HG03439 (cell line): ENCODE measurements at regions not wholly inside any gene's neighbourhood (a gene's known extent, or its start where the extent isn't known, plus 50 kb on each side); places are given as distances from the start of the nearest gene placed in this dataset.
A peak's percentile ranks its signal among the peaks of the same experiment; 100 is the strongest.

ENCODE experiments used
- ATAC-seq: cut with Tn5 transposase; IDR thresholded peaks from one replicate; pipeline ENCODE4 v1.9.1; 2021; ENCODE audit warnings: mild to moderate bottlenecking, moderate library complexity; ENCODE audit not compliant: unreplicated experiment

DNA sequence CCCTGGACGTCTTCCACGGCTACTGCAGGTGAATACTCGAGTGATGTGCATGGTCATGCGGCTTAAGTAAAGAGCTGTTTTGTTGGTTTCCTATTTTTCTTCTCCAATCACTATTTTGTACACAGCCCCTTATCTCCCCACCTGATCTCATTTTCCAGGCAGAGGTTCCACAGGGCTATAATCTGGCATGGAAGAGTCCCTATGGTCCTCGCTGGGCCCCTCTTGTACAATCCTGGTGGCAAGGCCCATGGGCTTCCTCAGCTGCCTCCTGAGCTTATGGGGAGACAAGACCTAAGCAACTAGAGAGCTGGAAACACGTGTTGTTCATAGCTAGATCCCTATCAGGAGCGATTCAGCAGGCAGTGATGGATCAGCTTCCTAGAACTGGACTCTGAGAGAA, 181.3 kb upstream of the ADO start:
- ATAC-seq = no peak

DNA sequence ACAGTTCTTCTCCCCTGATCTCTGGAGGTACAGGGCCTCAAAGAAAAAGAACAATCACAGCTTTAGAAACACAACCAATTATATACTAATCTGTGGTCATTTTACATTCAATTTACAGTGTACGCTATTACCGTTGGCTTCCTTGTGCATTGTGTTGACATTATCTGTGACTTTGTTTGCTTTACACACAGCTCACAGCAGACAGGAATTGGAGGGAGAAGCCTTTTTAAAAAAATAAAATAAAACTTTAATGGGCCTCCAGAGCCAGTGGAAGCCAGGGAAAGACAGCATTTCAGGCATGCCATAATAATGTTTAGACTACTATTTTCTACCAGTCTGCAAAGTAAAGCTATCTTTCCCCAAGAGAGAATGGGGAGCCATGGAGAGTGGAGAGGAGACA, 179.0 kb upstream of the ADO start:
- no peak for ATAC-seq

DNA sequence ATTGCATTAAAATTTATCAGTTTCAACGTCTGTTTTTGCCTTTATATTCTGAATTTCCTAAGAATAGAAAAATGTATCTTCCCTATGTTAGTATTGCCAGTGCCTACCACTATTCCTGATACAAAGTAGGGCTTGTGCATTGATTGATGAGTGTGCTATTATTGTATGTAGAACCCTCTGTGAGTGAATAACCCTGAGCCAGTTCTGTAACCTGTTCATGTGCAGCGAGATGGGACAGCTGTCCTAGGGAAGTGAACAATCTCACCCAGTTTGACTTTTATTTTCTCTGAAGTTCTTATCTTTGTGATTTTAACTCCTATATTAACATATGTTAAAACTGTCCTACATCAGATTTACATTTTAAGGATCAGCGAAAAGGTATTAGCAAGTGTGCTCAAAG, 178.4 kb upstream of the ADO start:
- ATAC-seq = no peak

DNA sequence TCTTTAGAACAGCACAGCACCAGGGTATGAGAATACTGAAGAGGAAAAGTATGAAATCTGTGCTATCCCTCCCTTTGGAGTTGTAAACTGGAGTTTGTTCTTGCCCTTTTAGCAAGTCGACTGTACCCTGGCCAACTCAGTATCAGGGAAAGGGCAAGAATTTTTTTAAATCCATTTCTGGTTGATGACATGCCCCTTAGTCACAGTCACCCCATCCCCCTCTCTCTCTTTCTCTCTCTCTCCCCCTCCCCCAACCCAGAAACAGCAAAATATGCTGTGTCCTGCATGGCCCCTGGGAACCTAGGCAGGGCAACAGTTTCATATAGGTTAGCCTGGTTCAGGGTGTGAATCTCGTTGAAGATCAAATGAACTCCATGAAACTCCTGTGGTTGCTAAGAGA, 177.7 kb upstream of the ADO start:
- ATAC-seq = no peak

DNA sequence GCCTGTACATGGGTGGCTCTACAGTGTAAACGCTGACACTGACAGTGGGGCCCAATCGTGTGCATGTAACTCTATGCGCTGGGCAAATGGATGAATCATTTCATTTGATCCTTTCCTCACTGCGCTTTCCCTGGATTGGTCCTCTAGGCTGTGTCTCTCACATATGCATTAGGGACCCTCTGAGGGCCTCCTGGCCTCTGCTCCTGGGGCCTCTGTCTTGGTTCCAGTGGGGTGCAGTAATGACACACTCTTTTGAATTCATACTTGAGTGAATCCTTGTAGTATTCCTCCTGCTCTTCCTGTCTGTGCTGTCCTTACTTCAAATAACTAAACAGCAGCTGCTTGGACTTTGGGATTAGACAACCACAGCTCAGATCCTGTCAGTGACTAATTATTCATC, 176.5 kb upstream of the ADO start:
- ATAC-seq = no peak

DNA sequence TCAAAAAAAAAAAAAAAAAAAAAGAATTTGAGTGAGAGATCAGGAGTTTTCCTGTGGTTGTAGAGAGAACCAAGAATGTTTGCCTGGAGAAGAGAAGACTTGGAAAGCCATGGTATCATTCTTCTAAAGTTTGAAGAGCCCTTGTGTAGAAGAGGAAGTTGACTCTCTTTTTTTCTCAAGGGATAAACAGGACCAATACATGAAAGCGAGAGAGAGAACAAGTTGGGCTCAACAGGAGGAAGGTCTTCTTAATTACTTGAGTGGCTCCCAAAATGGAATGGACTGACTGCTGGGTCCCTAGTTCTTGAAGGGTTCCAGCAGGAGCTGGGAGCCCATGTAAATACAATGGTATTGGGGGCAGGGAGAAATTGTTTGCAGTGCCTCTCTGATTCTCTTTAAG, 173.3 kb upstream of the ADO start:
- no peak for ATAC-seq

DNA sequence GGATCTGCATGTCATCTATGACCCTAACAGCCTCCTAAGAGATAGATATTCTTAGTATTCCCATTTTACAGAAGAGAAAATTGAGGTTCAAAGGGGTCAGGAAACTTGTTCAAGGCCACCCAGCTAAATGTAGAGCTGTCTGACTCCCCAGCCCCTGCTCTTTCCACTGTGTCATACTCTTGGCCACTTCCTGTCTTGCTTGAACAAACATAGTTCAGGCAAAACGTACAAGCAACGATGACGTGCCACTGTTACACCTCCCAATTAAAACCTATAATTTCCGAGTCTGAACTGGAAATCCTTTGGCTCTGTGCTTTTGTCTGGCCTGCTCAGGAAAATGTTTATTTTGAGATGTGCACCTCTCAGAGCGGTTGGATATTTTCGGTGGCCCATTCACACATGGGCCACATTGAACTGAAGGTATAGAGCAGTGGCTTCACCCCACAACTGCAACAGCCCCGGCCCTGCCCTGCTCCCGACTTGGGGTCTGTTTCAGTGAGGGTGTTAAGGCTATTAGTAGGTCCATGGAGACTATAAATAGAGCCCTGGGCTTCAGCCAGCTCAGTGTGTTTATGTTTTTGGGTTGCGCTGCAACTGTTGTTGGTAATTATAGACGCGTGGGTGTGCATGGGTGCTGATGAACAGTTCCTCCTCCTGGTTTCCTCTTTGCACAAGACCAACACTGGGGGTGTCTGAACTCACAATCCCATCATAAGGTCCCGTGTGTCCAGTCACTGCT, 172.3 kb upstream of the ADO start:
- peak; percentile 75 for ATAC-seq

DNA sequence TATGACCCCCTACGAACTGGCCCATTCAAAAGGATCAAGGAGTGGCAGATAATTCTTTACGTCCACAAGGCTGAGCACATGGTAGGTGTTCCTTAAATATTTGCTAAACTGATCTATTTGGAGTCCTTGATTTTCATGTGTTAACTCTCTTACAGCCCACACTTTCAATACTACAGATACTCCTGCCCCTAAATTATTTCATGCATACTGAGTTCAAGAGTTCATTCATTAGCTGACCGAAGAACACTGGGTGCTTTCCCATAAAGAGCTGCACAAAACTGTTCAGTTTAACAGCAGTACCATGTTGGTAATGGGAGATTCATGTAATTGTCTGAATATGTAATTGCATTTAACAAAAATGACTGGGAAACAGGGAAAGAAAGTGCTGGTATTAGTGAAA, 170.5 kb upstream of the ADO start:
- no peak for ATAC-seq

DNA sequence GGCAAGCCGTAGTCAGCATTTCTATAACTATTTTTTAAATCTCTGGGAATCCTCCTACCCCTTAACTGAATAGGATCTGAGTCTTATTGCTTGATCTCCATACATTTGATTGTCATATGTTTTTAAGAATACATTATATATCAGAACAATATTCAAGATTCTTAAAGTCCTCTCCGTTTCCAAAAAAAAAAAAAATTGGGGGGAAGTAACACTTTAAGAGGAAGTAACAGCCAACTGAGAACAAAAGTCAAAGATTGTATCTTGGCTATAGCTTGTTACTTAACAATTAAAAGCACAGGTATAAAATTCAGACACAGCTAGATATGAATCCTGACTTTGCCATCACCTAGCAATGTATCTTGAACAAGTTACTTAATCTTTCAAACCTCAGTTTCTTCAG, 169.9 kb upstream of the ADO start:
- ATAC-seq = no peak

DNA sequence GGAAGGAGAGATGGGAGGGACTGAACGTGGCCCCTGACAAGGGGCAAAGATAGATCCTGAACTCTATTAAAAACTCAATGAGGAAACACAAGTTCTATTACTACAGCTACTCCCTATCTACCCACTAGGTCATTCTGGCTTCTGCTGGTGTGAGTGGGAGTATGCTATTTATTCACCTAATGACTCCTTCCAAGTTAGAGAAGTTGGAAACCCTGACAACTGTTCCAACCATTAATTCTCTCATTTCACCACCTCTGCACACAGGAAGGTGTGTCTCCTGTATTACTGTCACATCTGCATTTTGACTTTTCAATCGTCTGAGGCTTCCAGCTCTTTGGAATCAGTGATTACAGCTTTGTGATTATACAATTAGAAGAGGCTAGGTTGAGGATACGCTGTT, 169.4 kb upstream of the ADO start:
- ATAC-seq = no peak

DNA sequence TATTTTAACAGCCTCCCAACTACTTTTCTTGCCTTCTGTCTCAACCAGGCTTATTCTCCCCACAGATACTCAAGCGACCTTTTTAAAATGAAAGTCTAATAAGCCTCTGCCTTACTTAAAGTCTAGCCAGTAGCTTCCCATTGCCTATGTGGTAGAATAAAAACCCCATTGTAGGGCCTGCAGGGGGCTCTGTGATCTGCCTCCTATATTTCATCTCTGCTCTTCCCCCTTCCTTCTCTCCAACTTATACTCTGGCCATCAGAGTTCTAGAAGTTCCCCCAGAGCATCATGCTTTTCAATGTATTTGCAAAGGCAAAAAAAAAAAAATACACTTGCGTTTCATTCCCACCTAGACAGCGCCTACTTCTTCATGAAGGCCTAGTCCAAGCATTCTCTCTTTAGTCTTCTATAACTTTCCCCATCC, 167.7 kb upstream of the ADO start:
- ATAC-seq = no peak

DNA sequence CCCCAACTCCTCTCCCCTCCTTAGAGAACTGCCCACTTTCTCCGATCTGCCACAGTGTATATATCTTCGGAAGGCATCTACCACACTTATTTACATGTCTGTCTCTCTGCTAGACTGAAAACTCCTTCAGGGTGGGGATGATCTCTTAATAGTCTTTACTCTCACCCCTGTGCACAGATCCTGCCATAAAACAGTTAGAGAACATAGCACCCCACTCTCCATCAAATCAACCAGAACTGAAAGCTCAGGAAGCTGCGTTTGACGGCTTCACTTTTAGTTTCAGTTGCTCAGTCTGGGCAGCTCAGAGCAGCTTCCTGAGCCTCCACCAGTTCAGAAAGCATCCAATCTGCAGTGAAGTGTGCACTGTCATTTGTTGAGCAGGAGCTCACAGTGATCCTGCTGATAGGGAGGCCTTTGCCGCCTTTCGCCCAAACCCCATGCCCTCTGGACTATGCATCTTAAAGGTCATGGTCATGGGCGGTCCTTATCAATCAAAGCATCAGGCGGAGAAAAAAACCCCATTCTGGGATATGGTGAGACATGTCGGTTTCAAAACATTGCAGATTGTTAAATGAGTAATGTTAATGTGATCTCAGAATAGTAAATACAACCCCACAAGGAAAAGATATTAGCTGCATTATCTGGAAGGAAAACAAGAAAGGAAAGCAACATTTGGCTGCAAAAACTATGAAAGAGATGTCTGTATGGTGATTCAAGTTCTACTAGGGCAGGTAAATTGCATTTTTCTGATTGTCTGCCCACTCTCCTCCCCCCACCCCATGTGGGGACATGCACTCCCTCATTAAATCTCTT, 167.1 kb upstream of the ADO start:
- peak; percentile 38 for ATAC-seq

DNA sequence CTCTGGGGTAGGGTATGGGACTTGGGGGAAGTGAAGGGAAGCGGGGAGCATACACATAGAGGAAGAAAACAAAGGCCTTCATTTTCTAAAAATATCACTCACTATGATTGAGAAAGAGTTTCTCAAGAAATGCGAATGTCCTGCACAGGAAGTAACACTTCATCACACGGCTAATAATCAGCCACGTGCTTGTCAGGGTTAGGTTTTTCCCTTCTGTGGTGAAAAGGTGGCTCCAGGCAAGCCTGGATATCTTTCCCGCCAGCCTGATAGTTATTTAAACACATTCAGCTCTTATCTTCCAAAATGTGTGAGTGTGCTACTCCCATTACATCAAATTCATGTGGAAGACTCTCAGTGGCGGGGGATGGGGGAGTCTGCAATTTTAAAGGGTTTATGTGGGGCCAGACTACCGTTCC, 166.4 kb upstream of the ADO start:
- peak; percentile 39 for ATAC-seq

DNA sequence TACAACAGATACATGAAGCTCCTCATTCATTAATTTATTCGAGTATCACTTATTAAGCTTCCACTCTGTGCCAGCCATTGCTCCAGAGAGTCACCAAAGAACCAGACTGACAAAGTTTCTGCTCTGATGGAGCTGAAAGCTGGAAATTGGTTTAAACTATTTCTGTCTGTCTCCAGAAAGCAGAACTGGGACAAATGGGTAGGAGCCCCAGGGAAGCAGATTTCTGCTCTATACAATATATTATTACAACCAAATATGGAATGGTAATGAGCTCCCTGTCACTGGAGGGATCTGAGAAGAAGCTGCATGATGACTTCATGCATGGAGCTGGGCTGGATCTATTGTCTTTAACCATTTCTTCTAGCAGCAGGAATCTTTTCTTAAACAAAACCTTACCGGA, 165.4 kb upstream of the ADO start:
- no peak for ATAC-seq

DNA sequence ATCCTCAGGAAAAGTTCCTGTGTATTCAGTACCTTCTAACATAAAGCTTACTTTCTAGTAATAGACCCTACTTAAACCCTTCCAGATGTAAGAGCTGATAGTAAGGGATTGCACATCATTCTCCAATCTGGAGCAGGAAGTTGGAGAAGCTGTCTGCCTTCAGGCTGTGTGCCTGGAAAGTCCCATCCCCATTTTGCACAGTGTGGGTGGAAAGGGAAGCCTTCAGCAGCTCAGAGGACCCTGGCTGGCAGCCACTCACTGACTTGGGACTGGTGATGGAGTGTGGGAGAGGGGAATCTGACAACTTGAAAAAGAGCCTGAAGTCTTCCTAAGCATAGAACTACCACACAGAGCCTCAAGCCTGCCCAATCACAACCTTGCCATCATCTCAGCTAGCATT, 164.1 kb upstream of the ADO start:
- ATAC-seq = no peak

DNA sequence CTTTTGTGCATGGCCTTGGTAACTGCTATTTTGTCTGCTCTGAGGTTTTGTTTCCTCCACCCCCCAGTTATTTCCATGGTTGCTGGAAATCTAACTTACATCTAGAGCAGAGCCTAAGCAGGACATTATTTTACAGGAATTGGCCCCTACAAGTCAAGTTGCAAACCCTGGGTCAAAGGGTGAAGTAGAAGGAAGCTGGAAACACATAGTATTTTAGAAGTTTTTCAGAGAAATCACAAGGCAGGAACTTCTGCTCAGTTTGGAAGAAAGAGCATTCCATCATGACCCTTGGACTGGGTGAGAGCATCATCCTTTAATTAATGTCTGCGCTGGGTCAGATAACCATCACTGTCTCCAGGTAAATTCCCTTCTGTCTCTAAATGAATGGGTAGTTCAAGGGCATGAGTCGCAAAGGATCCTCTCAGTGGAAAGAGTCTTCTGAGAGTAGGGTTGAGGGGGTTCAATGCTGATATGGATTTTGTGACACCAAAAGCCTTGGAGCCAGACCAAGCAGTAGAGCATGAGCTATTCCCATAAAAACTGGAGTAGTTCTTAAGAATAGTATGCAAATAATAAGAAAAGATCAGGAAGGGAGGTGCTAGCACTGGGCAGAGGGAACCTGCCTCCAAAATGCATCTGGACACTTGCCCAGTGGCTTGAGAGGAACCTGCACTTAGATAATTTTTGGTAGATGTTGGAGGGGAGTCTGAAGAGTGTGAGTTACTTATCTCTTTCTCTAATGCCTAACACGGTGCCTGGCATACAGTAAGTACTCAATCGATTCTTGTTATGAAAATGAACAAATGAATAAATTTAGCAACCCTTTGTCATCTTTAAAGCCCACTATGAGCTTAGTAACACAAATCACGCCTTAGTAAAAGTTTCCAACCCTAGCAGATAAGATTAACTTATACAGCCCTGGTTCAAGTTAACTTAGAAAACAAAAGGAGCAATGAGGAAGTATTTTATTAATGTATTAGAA, 160.6 kb upstream of the ADO start:
- no peak for ATAC-seq

DNA sequence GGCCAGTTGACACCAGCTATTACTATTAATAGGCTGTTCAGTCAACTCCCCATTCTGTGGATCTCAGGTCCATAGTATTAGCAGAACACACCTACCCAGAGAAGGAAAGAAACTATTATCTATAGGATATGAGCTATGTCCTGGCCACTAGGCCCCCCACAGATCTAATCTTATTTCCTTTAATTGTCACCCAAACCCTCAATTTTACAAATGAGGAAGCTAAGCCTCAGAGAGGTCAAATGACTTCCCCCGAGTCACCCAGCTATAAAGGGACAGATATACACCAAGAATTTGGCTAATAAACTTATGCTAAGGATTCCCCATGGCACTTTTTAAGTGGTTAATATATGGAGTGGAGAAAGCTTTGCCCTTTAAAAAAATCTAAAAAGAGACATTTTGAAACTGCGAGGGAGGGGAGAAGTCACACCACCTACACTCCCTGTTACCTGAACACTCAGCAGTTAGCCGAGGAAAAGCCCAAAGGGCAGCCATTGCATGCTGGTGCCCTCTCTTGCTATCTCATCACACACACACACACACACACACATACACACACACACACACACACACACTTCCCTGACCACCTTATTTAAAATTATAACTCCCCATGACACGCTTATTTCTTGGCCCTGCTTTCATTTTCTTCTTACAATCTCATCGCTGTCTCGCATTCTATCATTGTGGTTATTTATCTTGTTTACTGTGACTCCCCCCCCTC, 157.0 kb upstream of the ADO start:
- no peak for ATAC-seq

DNA sequence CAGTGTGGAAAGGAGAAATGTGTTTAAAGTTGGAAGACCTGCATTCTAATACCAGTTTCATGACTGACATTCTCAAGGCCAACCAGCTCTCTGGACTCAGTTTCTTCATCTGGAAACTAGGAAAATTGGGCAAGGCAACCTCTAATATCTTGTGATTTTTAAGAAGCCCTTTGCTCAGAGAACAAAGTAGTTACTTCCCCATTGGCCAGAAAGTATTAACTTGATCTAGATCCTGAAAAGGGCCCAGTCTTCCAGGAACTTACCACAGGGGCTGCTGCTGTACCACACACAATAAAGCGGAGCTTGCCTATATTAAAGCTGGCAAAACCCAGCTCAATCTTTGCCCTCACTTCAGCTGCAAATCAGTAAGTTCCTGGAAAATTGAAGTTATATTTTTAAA, 155.6 kb upstream of the ADO start:
- ATAC-seq = no peak

DNA sequence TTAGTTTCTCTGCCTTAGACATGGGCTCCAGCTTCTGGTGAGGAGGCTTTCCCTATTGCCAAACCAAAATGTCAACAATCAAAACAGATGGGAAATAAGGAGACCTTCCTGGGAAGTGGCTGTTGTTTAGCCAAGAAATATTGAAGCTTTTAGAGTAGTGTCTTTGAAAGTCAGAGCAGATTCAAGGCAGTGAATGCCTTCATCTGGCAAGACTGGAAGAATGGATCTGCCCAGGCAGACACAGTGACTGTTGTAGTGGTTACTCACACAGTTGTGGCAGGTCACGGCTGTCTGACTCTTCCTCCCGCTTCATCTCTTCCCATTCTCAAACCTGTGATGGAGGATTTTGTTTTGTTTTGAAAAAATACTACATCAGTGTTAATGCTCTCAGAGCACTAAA, 154.1 kb upstream of the ADO start:
- no peak for ATAC-seq

DNA sequence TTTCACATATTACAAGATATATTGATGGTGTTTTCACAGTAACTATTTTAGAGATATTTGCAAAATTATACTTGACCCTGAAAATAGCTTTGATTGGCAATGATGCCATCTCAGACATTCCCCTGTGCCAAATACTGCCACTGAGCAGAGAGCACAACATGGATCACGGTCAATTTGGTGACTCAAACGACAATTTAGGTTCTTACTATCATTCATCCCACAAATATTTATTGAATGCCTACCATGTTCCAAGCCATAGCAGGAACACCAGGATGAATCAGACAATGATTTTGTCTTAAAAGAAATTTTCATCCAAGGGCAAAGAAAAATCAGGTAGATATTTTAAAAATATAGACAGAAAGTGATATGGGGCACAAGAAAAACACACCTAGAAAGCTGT, 153.2 kb upstream of the ADO start:
- ATAC-seq = no peak

DNA sequence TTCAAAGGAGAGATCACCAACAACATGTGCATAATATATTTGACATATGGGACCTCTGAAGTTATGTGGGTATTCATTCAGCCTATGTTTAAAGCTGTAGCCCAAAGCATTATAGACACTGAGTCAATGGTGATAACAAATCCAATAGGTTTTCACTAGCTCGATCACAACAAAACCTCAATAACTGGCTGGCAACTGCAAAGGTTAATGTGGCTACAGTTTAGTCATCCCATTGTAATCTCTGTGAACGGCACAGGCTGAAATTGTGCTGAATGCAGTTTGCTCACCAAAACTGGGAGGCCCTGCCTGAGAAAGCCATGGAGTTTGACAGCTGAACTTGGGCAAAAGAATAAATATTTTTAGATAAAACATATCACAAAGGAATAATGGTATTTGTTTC, 152.4 kb upstream of the ADO start:
- ATAC-seq = no peak
